Ovary (tissue), 3 donors: ENCODE measurements at regions not wholly inside any gene's neighbourhood (a gene's known extent, or its start where the extent isn't known, plus 50 kb on each side); places are given as distances from the start of the nearest gene placed in this dataset.

Experiments
- CTCF ChIP-seq, 3 donors: fragments of 450-650 bp in 2 of 3; fragments of 200-600 bp in 1 of 3; IDR thresholded peaks; one replicate each; pipeline versions ENCODE4 v1.5.1 to v1.8.0; 2016 to 2022; ENCODE audit warnings: antibody characterized with exemption in 3 of 3, mild to moderate bottlenecking in 1 of 3
- POLR2A ChIP-seq: fragments of 450-650 bp; IDR thresholded peaks from one replicate; pipeline ENCODE4 v1.6.1; 2017; ENCODE audit warnings: antibody characterized with exemption, mild to moderate bottlenecking, moderate library complexity
- donor health status: DM: no; HTN: no; CAD: no.

GRCh38 chr3:144624656-144625055 lies 653.0 kb downstream of the DIPK2A start:
- TF ChIP-seq CTCF (IDR thresholded peaks at IDR 0.05) = no peak
- TF ChIP-seq POLR2A = no peak
